ENCODE measurements at regions not wholly inside any gene's neighbourhood (a gene's known extent, or its start where the extent isn't known, plus 50 kb on each side); places are given as distances from the start of the nearest gene placed in this dataset.

DNA sequence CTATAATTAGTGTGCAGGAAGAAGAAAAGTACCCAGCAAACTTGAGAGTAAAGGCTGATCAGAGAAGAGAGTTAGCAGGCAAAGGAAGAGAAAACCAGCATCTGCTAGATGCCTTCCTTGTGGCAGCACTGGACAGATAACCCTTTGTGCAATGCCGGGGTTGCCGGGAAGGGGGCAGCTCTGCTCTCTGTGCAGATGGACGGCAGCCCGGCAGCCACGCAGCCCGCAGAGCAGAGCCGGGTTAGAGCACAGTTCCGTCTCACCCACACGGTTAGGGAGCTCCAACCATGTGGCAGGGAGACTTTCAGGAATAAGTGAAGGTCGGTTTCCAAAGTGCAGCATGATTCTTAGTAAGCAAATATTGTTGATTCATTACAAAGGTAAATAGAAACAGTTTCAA lies 80.0 kb upstream of the RPS6KA2 start:
- no peaks in the 10 kb centered on the region for H3K79me2 ChIP-seq (ENCODE audit: insufficient read depth, low read length)
- peaks cover 0 to 3% of the 10 kb centered on the region in 2 experiments; a peak in 1 of 5 replicates for H3K9me3 Mint-ChIP-seq
- no peak overlapping the region for H3K4ac ChIP-seq (ENCODE audit: low read depth, low read length)
- H3K9me3 ChIP-seq (ENCODE audit: control insufficient read depth, low read depth, low read length) = no peaks in the 10 kb centered on the region
- peaks cover 6% of the 10 kb centered on the region; the same call in 1 of the 2 replicates for H3K4me1 ChIP-seq (ENCODE audit: insufficient read depth, low read length)
- H2BK12ac ChIP-seq (ENCODE audit: insufficient read length, low read depth, low read length) = no peak overlapping the region
- H3K18ac ChIP-seq (ENCODE audit: insufficient read length, low read depth, low read length) = no peak overlapping the region
- no peak overlapping the region for H4K91ac ChIP-seq (ENCODE audit: insufficient read length, low read depth, low read length)
- WGBS (ENCODE audit: extremely low coverage, insufficient read length, low lambda C conversion rate) = no CpG with 5 or more reads among the region's 10 CpGs
- no peaks in the 10 kb centered on the region for H3K23me2 ChIP-seq (ENCODE audit: insufficient read length, low read depth, low read length, poor library complexity, severe bottlenecking)
- H3K79me1 ChIP-seq (ENCODE audit: insufficient read depth, low read depth, low read length, poor library complexity, severe bottlenecking) = no peaks in the 10 kb centered on the region
- no peak overlapping the region for H2AFZ ChIP-seq (ENCODE audit: low read length)
- H3T11ph ChIP-seq (ENCODE audit: low read length) = no peak overlapping the region
- H3K27ac ChIP-seq (ENCODE audit: insufficient read length, low read depth, low read length) = no peak overlapping the region
- no peak overlapping the region for H2BK120ac ChIP-seq (ENCODE audit: low read depth, low read length, poor library complexity, severe bottlenecking)
- peak; percentile 82 for DNase-seq
- no peak overlapping the region for H3K14ac ChIP-seq (ENCODE audit: insufficient read depth, low read length)
- H3K36me3 Mint-ChIP-seq (ENCODE audit: insufficient read depth in 1 of 3, low read depth in 3 of 3) = peaks cover 0 to 4% (median 0%) of the 10 kb centered on the region in 3 experiments; a peak in 1 of 7 replicates
- no peak overlapping the region for H4K5ac ChIP-seq (ENCODE audit: insufficient read length, low read depth, low read length)
- H2BK15ac ChIP-seq (ENCODE audit: low read depth, low read length) = no peak overlapping the region
- no peak overlapping the region for H2BK20ac ChIP-seq (ENCODE audit: low read depth, low read length, poor library complexity, severe bottlenecking)
- no peak overlapping the region for H3K23ac ChIP-seq (ENCODE audit: insufficient read length, low read depth, low read length)
- no peak overlapping the region for H3K9ac ChIP-seq (ENCODE audit: extremely low read depth, insufficient read length, low read length)
- H3K4me1 Mint-ChIP-seq = peaks cover 25 to 37% of the 10 kb centered on the region in 2 experiments
- H3K56ac ChIP-seq (ENCODE audit: insufficient read length, low read depth, low read length) = no peak overlapping the region
- H2AK5ac ChIP-seq (ENCODE audit: insufficient read length, low read length) = no peak overlapping the region
- no peaks in the 10 kb centered on the region for H4K20me1 ChIP-seq (ENCODE audit: control insufficient read depth, insufficient read depth, insufficient read length)
- H3K27me3 Mint-ChIP-seq (ENCODE audit: low read depth) = peaks cover 69% of the 10 kb centered on the region
- H3K27ac Mint-ChIP-seq = no peak overlapping the region
- no peak overlapping the region for H4K8ac ChIP-seq (replicated peaks; ENCODE audit: insufficient read length, low read depth, low read length)
- H3K4me2 ChIP-seq (ENCODE audit: insufficient read depth, insufficient read length, low read length) = no peak overlapping the region
- no peak overlapping the region for H2BK5ac ChIP-seq (ENCODE audit: insufficient read length, low read length)
- no peaks in the 10 kb centered on the region for H3K27me3 ChIP-seq (ENCODE audit: insufficient read depth, low read length)
- no peak overlapping the region for H3K4me3 Mint-ChIP-seq
- TF ChIP-seq, protein P1, sequence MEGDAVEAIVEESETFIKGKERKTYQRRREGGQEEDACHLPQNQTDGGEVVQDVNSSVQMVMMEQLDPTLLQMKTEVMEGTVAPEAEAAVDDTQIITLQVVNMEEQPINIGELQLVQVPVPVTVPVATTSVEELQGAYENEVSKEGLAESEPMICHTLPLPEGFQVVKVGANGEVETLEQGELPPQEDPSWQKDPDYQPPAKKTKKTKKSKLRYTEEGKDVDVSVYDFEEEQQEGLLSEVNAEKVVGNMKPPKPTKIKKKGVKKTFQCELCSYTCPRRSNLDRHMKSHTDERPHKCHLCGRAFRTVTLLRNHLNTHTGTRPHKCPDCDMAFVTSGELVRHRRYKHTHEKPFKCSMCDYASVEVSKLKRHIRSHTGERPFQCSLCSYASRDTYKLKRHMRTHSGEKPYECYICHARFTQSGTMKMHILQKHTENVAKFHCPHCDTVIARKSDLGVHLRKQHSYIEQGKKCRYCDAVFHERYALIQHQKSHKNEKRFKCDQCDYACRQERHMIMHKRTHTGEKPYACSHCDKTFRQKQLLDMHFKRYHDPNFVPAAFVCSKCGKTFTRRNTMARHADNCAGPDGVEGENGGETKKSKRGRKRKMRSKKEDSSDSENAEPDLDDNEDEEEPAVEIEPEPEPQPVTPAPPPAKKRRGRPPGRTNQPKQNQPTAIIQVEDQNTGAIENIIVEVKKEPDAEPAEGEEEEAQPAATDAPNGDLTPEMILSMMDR (conservative IDR thresholded peaks at IDR 0.05) = peak; percentile 79

Data from H9 (cell line).